ENCODE measurements at regions not wholly inside any gene's neighbourhood (a gene's known extent, or its start where the extent isn't known, plus 50 kb on each side); places are given as distances from the start of the nearest gene placed in this dataset.

DNA sequence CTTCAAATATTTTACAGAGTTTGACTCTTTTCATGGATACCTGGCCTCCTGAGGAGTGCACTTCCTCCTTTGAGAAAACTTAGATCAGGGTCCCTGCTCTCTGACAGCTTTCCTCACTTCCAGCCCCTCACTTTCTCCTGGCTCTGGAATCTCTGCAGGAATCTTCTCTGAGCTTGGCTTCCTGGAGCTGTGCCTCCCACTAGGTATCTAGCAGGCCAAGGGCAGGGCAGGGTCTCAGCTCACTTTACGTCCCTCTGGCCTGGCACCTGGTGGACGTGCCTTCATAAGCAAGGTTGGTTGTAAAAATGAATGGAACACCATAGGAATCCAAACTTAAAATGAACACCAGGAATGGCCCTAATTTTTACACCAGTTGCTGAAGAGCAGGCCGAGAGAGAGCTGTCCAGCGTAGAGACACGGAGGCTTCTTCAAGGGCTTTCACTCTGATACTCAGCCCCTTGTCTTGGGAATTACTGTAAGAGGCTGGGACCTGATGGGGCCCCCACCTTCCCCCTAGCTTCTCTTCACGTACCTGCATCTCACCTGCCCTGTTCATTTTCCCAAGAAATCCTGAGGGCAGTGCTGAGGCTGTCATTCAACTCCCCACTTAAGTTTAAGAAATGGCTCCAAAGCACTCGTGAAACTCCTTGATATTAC lies 426.9 kb upstream of the ID2 start:
- TF ChIP-seq POLR2A (IDR thresholded peaks at IDR 0.05; ENCODE audit: borderline replicate concordance, extremely low read depth, insufficient read depth, insufficient read length) = no peak
- TF ChIP-seq POLR2AphosphoS5 (IDR thresholded peaks at IDR 0.05; ENCODE audit: low read depth, low read length) = no peak
- TF ChIP-seq ZNF274 (IDR thresholded peaks at IDR 0.05; ENCODE audit: low read depth, low read length) = no peak
- TF ChIP-seq, protein P1, sequence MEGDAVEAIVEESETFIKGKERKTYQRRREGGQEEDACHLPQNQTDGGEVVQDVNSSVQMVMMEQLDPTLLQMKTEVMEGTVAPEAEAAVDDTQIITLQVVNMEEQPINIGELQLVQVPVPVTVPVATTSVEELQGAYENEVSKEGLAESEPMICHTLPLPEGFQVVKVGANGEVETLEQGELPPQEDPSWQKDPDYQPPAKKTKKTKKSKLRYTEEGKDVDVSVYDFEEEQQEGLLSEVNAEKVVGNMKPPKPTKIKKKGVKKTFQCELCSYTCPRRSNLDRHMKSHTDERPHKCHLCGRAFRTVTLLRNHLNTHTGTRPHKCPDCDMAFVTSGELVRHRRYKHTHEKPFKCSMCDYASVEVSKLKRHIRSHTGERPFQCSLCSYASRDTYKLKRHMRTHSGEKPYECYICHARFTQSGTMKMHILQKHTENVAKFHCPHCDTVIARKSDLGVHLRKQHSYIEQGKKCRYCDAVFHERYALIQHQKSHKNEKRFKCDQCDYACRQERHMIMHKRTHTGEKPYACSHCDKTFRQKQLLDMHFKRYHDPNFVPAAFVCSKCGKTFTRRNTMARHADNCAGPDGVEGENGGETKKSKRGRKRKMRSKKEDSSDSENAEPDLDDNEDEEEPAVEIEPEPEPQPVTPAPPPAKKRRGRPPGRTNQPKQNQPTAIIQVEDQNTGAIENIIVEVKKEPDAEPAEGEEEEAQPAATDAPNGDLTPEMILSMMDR (IDR thresholded peaks at IDR 0.05 in 2 of 3, conservative IDR thresholded peaks at IDR 0.05 in 1 of 3; ENCODE audit: borderline replicate concordance in 1 of 3, insufficient read depth in 1 of 3, low read depth in 2 of 3, low read length in 2 of 3) = no peak
- TF ChIP-seq FOSL1 (IDR thresholded peaks at IDR 0.05; ENCODE audit: low read depth) = no peak
- no peak for TF ChIP-seq SRF (IDR thresholded peaks at IDR 0.05; ENCODE audit: low read depth)
- TF ChIP-seq, protein P2, sequence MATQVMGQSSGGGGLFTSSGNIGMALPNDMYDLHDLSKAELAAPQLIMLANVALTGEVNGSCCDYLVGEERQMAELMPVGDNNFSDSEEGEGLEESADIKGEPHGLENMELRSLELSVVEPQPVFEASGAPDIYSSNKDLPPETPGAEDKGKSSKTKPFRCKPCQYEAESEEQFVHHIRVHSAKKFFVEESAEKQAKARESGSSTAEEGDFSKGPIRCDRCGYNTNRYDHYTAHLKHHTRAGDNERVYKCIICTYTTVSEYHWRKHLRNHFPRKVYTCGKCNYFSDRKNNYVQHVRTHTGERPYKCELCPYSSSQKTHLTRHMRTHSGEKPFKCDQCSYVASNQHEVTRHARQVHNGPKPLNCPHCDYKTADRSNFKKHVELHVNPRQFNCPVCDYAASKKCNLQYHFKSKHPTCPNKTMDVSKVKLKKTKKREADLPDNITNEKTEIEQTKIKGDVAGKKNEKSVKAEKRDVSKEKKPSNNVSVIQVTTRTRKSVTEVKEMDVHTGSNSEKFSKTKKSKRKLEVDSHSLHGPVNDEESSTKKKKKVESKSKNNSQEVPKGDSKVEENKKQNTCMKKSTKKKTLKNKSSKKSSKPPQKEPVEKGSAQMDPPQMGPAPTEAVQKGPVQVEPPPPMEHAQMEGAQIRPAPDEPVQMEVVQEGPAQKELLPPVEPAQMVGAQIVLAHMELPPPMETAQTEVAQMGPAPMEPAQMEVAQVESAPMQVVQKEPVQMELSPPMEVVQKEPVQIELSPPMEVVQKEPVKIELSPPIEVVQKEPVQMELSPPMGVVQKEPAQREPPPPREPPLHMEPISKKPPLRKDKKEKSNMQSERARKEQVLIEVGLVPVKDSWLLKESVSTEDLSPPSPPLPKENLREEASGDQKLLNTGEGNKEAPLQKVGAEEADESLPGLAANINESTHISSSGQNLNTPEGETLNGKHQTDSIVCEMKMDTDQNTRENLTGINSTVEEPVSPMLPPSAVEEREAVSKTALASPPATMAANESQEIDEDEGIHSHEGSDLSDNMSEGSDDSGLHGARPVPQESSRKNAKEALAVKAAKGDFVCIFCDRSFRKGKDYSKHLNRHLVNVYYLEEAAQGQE (IDR thresholded peaks at IDR 0.05; ENCODE audit: low read depth) = no peak
- no peak for TF ChIP-seq RAD21 (IDR thresholded peaks at IDR 0.05; ENCODE audit: low read depth)
- TF ChIP-seq, protein P3, sequence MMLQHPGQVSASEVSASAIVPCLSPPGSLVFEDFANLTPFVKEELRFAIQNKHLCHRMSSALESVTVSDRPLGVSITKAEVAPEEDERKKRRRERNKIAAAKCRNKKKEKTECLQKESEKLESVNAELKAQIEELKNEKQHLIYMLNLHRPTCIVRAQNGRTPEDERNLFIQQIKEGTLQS (IDR thresholded peaks at IDR 0.05) = no peak
- no peak for TF ChIP-seq EZH2 (IDR thresholded peaks at IDR 0.05)
- TF ChIP-seq EZH2phosphoT487 (IDR thresholded peaks at IDR 0.05; ENCODE audit: borderline replicate concordance) = no peak
- TF ChIP-seq, protein P4, sequence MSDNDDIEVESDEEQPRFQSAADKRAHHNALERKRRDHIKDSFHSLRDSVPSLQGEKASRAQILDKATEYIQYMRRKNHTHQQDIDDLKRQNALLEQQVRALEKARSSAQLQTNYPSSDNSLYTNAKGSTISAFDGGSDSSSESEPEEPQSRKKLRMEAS (IDR thresholded peaks at IDR 0.05) = no peak
- TF ChIP-seq SP1 (IDR thresholded peaks at IDR 0.05; ENCODE audit: low read depth) = no peak
- no peak for TF ChIP-seq JUND (IDR thresholded peaks at IDR 0.05)
